Naive thymus-derived CD4-positive, alpha-beta T cell (primary cell): ENCODE measurements at regions not wholly inside any gene's neighbourhood (a gene's known extent, or its start where the extent isn't known, plus 50 kb on each side); places are given as distances from the start of the nearest gene placed in this dataset.
"Not testable (repeated sequence)": the region's sequence is repeated elsewhere in the genome, so short reads cannot be mapped to it uniquely, and the experiment has no call there.

ENCODE experiments used
- ATAC-seq: fragments of 150-1000 bp; cut with Tn5 transposase; 2 replicates; pipeline ENCODE4 v1.10.0; 2021; ENCODE audit warnings: mild to moderate bottlenecking, moderate library complexity
- CTCF ChIA-PET: fragments of 350-600 bp; sonication (Branson Sonifier 250); formaldehyde crosslinking; loops from one replicate; lab custom pipeline; 2021; ENCODE audit warnings: antibody characterized with exemption; lab: Charles Lee
- POLR2A ChIA-PET: fragments of 350-600 bp; sonication (Branson Sonifier 250); formaldehyde crosslinking; loops from one replicate; lab custom pipeline; 2021; ENCODE audit warnings: antibody characterized with exemption, inconsistent platforms; lab: Charles Lee
- DNase-seq, 9 donors: peaks; one replicate each; pipeline versions ENCODE4 v3.0.0 to v3.0.0-alpha.2; 2020 to 2022; ENCODE audit warnings: mixed read lengths in 1 of 9
- H3K27ac ChIP-seq: one replicate; pipeline ENCODE4 v1.7.0; 2013; ENCODE audit warnings: mild to moderate bottlenecking, low read depth, low read length, moderate library complexity
- H3K27me3 ChIP-seq, 2 donors: one replicate each; pipeline ENCODE4 v1.7.0; 2013; ENCODE audit warnings: low read length in 2 of 2, mild to moderate bottlenecking in 2 of 2, moderate library complexity in 2 of 2; ENCODE audit not compliant: control insufficient read depth in 2 of 2, insufficient read depth in 2 of 2
- H3K36me3 ChIP-seq, 3 experiments: 1 replicate in 2 of 3; 2 replicates in 1 of 3; pipeline ENCODE4 v1.7.0; 2013; ENCODE audit warnings: low read length in 3 of 3, mild to moderate bottlenecking in 3 of 3, moderate library complexity in 1 of 3; ENCODE audit not compliant: insufficient read depth in 3 of 3, control insufficient read depth in 2 of 3
- H3K4me1 ChIP-seq, 2 donors: one replicate each; pipeline ENCODE4 v1.7.0; 2013; ENCODE audit warnings: low read length in 2 of 2, mild to moderate bottlenecking in 2 of 2, moderate library complexity in 1 of 2; ENCODE audit not compliant: control insufficient read depth in 2 of 2, insufficient read depth in 2 of 2
- H3K4me3 ChIP-seq: 2 replicates; pipeline ENCODE4 v1.7.0; 2013; ENCODE audit warnings: mild to moderate bottlenecking, low read length
- H3K9me3 ChIP-seq, 3 experiments: 1 replicate in 2 of 3; 2 replicates in 1 of 3; pipeline ENCODE4 v1.7.0; 2013; ENCODE audit warnings: low read length in 3 of 3; ENCODE audit not compliant: control insufficient read depth in 2 of 3
- H3K27ac Mint-ChIP-seq, 9 donors: one replicate each; pipeline ENCODE4 v1.8.0; 2020 to 2022; ENCODE audit warnings: mixed read lengths in 9 of 9, mild to moderate bottlenecking in 8 of 9, moderate library complexity in 5 of 9, inconsistent platforms in 2 of 9
- H3K27me3 Mint-ChIP-seq, 5 donors: one replicate each; pipeline ENCODE4 v1.8.0; 2021 to 2022; ENCODE audit warnings: mixed read lengths in 5 of 5, mild to moderate bottlenecking in 1 of 5
- H3K36me3 Mint-ChIP-seq, 5 donors: one replicate each; pipeline ENCODE4 v1.8.0; 2020 to 2022; ENCODE audit warnings: mixed read lengths in 5 of 5, mild to moderate bottlenecking in 3 of 5, inconsistent platforms in 1 of 5
- H3K4me1 Mint-ChIP-seq, 7 donors: one replicate each; pipeline ENCODE4 v1.8.0; 2020 to 2022; ENCODE audit warnings: mixed read lengths in 7 of 7, mild to moderate bottlenecking in 3 of 7, inconsistent platforms in 1 of 7
- H3K4me3 Mint-ChIP-seq, 10 donors: one replicate each; pipeline ENCODE4 v1.8.0; 2020 to 2022; ENCODE audit warnings: mild to moderate bottlenecking in 10 of 10, mixed read lengths in 10 of 10, moderate library complexity in 6 of 10, inconsistent platforms in 2 of 10
- H3K9me3 Mint-ChIP-seq, 11 donors: one replicate each; pipeline ENCODE4 v1.8.0; 2020 to 2022; ENCODE audit warnings: mixed read lengths in 11 of 11, mild to moderate bottlenecking in 4 of 11, inconsistent platforms in 1 of 11, moderate library complexity in 1 of 11
- intact Hi-C, 2 donors: fragments of 100-400 bp; cut with micrococcal nuclease; formaldehyde crosslinking; loops; one replicate each; pipeline ENCODE4 v1.15.1; 2023

- intact Hi-C loops, H3K27ac Mint-ChIP-seq, H3K27ac ChIP-seq, H3K4me1 Mint-ChIP-seq, H3K4me3 Mint-ChIP-seq, CTCF ChIA-PET, ATAC-seq, POLR2A ChIA-PET, H3K27me3 ChIP-seq, H3K9me3 ChIP-seq, H3K4me3 ChIP-seq, DNase-seq, H3K36me3 Mint-ChIP-seq, H3K27me3 Mint-ChIP-seq, H3K36me3 ChIP-seq, H3K4me1 ChIP-seq: not testable (repeated sequence)
- peaks cover 0 to 21% (median 7%) of the 10 kb centered on the region in 11 donors for H3K9me3 Mint-ChIP-seq
Observed at GRCh38 chr14:43370565-43370896, 1136.6 kb downstream of the FSCB start.

DNA sequence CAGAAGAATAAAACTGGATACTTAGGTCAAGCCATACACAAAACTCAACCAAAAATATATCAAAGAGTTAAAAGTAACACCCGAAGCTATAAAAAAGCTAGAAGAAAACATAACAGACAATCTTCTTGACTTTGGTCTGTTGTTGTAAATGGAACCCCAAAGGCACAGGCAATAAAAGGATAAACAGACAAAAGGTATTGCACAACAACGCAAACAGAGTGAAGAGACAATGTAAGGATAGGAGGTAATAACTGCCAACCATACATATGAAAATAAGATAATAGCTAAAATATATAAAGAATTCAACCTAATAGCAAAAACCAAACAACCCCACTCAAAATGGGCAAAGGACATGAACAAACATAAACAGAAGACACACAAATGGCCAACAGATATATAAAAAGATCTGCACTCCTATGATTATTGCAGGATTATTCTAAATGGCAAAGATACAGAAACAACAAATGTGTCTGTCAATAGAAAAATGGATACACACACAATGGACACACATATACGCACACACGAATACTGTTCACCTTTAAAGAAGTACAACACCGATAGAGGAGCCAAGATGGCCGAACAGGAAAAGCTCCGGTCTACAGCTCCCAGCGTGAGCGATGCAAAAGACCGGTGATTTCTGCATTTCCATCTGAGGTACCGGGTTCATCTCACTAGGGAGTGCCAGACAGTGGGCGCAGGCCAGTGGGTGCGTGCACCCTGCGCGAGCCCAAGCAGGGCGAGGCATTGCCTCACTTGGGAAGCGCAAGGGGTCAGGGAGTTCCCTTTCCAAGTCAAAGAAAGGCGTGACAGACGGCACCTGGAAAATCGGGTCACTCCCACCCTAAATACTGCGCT, 1137.1 kb downstream of the FSCB start:
- no peaks in the 10 kb centered on the region for H3K36me3 Mint-ChIP-seq
- intact Hi-C loops = no loop called here
- CTCF ChIA-PET = no interaction called here

GRCh38 chr14:43362586-43362985, 1144.5 kb downstream of the FSCB start:
- no peak overlapping the region for H3K27ac ChIP-seq
- intact Hi-C loops = no loop called here
- H3K4me3 ChIP-seq = no peak overlapping the region
- Mint-ChIP-seq H3K4me1 (no peaks in the 10 kb centered on the region), H3K27ac (no peak overlapping the region), H3K9me3 (peaks cover 0 to 14% (median 3%) of the 10 kb centered on the region in 11 donors), H3K27me3 (no peaks in the 10 kb centered on the region), H3K36me3 (no peaks in the 10 kb centered on the region), H3K4me3 (no peak overlapping the region)
- no peak for ATAC-seq
- H3K36me3 ChIP-seq = no peaks in the 10 kb centered on the region
- no peaks in the 10 kb centered on the region for H3K4me1 ChIP-seq
- ChIA-PET CTCF (no interaction called here), POLR2A (no interaction called here)
- H3K9me3 ChIP-seq = no peaks in the 10 kb centered on the region
- H3K27me3 ChIP-seq = no peaks in the 10 kb centered on the region
- no peak for DNase-seq

More for the DNA sequence above, 1137.1 kb downstream of the FSCB start:
- ATAC-seq (no peak), DNase-seq (no peak)
- no peaks in the 10 kb centered on the region for H3K27me3 ChIP-seq
- H3K36me3 ChIP-seq = no peaks in the 10 kb centered on the region
- H3K27ac Mint-ChIP-seq = no peak overlapping the region
- H3K27me3 Mint-ChIP-seq = no peaks in the 10 kb centered on the region
- H3K4me3 Mint-ChIP-seq = no peak overlapping the region
- H3K27ac ChIP-seq = no peak overlapping the region
- H3K9me3 ChIP-seq = no peaks in the 10 kb centered on the region
- no peaks in the 10 kb centered on the region for H3K4me1 Mint-ChIP-seq
- H3K9me3 Mint-ChIP-seq = peaks cover 0 to 21% (median 7%) of the 10 kb centered on the region in 11 donors
- H3K4me3 ChIP-seq = no peak overlapping the region
- H3K4me1 ChIP-seq = no peaks in the 10 kb centered on the region
- POLR2A ChIA-PET = no interaction called here

DNA sequence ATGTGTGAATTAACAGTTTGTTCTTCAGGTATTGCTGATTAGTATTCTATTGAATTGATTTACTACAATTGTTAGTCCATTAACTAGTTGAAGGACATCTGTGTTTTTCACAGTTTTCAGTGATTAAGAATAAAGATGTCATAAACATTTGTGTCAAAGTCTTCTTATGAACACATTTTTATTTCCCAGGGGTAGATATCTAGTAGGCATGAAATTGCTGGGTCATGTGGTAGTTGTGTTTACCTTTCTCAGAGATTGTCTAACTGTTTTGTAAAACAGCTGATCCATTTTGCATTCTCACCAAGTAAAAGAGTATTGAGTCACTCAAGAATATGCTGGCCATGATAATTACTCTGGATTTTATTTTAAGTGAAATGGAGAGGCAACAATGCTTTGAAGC, 1145.3 kb downstream of the FSCB start:
- ChIA-PET CTCF (no interaction called here), POLR2A (no interaction called here)
- Mint-ChIP-seq H3K36me3 (no peaks in the 10 kb centered on the region), H3K27ac (no peak overlapping the region), H3K4me1 (no peaks in the 10 kb centered on the region), H3K9me3 (peaks cover 0 to 9% (median 0%) of the 10 kb centered on the region in 11 donors), H3K4me3 (no peak overlapping the region), H3K27me3 (no peaks in the 10 kb centered on the region)
- H3K4me1 ChIP-seq = no peaks in the 10 kb centered on the region
- DNase-seq = no peak
- H3K27me3 ChIP-seq = no peaks in the 10 kb centered on the region
- H3K9me3 ChIP-seq = no peaks in the 10 kb centered on the region
- no peaks in the 10 kb centered on the region for H3K36me3 ChIP-seq
- H3K27ac ChIP-seq = no peak overlapping the region
- H3K4me3 ChIP-seq = no peak overlapping the region
- intact Hi-C loops = no loop called here
- no peak for ATAC-seq

DNA sequence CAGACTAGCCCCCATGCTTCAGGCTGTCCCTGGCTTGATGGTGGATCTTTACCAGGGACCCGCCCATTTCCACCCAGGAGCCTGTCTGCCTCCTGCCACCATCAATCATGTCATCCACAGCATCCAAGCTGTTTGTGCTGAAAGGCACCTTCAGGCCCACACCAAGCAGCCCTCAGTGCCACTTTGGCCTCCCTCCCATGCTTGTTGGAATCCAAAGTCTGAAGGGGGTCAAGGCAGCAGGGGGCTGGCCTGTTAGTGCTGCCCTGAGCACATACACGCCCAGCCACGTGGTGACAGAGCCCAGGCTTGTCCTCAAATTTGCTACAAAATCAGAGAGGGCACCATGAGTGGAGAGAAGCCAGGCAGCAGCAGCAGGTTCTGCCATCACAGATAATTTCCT, 1146.8 kb downstream of the FSCB start:
- DNase-seq = no peak
- Mint-ChIP-seq H3K27me3 (no peaks in the 10 kb centered on the region), H3K4me3 (no peak overlapping the region), H3K36me3 (no peaks in the 10 kb centered on the region), H3K27ac (no peak overlapping the region), H3K4me1 (no peaks in the 10 kb centered on the region), H3K9me3 (peaks cover 0 to 9% (median 0%) of the 10 kb centered on the region in 11 donors)
- CTCF ChIA-PET = no interaction called here
- Histone ChIP-seq H3K36me3 (no peaks in the 10 kb centered on the region), H3K4me1 (no peaks in the 10 kb centered on the region), H3K27me3 (no peaks in the 10 kb centered on the region), H3K27ac (no peak overlapping the region), H3K4me3 (no peak overlapping the region), H3K9me3 (no peaks in the 10 kb centered on the region)
- ATAC-seq = no peak
- intact Hi-C loops = no loop called here
- POLR2A ChIA-PET = interaction anchor here (0.6 kb wide), 1 partner anchor 1449 kb away, joined by 3 read pairs; no protein-coding TSS in a partner anchor

- POLR2A ChIA-PET = no interaction called here
- Mint-ChIP-seq H3K4me1 (no peaks in the 10 kb centered on the region), H3K9me3 (peaks cover 0 to 9% (median 0%) of the 10 kb centered on the region in 11 donors), H3K4me3 (no peak overlapping the region), H3K27me3 (no peaks in the 10 kb centered on the region), H3K36me3 (no peaks in the 10 kb centered on the region), H3K27ac (no peak overlapping the region)
- no peaks in the 10 kb centered on the region for H3K9me3 ChIP-seq
- H3K4me3 ChIP-seq = no peak overlapping the region
- no peaks in the 10 kb centered on the region for H3K36me3 ChIP-seq
- no peak for DNase-seq
- ATAC-seq = no peak
- no peaks in the 10 kb centered on the region for H3K27me3 ChIP-seq
- no peaks in the 10 kb centered on the region for H3K4me1 ChIP-seq
- intact Hi-C loops = no loop called here
- CTCF ChIA-PET = no interaction called here
- H3K27ac ChIP-seq = no peak overlapping the region
Observed at GRCh38 chr14:43359317-43359716, 1147.8 kb downstream of the FSCB start.

DNA sequence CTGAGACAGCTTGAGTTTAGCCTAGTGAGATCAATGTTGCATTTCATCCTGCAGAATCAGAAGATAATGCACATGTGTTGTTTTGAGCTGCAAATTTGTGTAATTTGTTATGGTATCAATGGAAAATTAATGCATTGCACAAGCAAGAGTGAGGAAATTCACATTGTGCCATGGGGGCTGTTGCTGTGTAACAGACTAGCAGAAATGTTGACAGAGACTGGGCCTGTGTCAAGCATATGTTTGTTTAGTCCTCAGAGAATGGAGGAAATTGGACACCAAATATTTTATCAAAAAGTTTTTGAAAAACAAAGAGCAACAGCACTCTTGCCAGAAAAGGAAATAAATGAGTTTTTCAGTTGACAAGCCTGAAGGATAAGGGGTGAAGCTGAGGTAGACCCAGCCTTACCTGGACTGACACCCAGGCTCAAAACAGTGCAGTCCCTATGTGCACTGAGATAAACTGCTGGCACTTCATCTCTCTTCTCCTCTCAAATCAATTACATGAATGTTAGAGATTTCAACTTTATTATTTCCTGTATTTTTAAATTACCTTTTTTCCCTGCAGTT, 1150.0 kb downstream of the FSCB start:
- CTCF ChIA-PET = no interaction called here
- H3K9me3 ChIP-seq = no peaks in the 10 kb centered on the region
- H3K4me3 ChIP-seq = no peak overlapping the region
- ATAC-seq (no peak), DNase-seq (no peak)
- H3K4me3 Mint-ChIP-seq = no peak overlapping the region
- H3K36me3 Mint-ChIP-seq = no peaks in the 10 kb centered on the region
- no peaks in the 10 kb centered on the region for H3K4me1 ChIP-seq
- POLR2A ChIA-PET = no interaction called here
- no peaks in the 10 kb centered on the region for H3K4me1 Mint-ChIP-seq
- peaks cover 0 to 9% (median 0%) of the 10 kb centered on the region in 11 donors for H3K9me3 Mint-ChIP-seq
- H3K27me3 ChIP-seq = no peaks in the 10 kb centered on the region
- no peaks in the 10 kb centered on the region for H3K36me3 ChIP-seq
- H3K27me3 Mint-ChIP-seq = no peaks in the 10 kb centered on the region
- intact Hi-C loops = no loop called here
- no peak overlapping the region for H3K27ac Mint-ChIP-seq
- no peak overlapping the region for H3K27ac ChIP-seq
